HCT116 (cell line): ENCODE measurements at regions not wholly inside any gene's neighbourhood (a gene's known extent, or its start where the extent isn't known, plus 50 kb on each side); places are given as distances from the start of the nearest gene placed in this dataset.

ENCODE experiments used
- ATAC-seq: fragments of 200-7000 bp; cut with Tn5 transposase; 2 replicates; pipeline ENCODE4 v1.9.1; 2020; ENCODE audit warnings: mild to moderate bottlenecking, moderate library complexity
- BruUV-seq: library from RNA; stranded (reverse); fragments of 400-500 nt; replicated peaks from 2 replicates; lab custom pipeline; 2021; lab: Mats Ljungman, UMichigan
- CTCF ChIA-PET: fragments of 300-600 bp; sonication (Branson Sonifier 250); formaldehyde crosslinking; loops from one replicate; lab custom pipeline; 2021; ENCODE audit warnings: antibody characterized with exemption; lab: Charles Lee
- POLR2A ChIA-PET: fragments of 300-600, 350-600 bp; sonication (Branson Sonifier 250); formaldehyde crosslinking; loops from one replicate; lab custom pipeline; 2021; ENCODE audit warnings: antibody characterized with exemption; lab: Charles Lee
- RAD21 ChIA-PET, 2 experiments: fragments of 300-600 bp; sonication (Branson Sonifier 250); formaldehyde crosslinking; loops; one replicate each; lab custom pipeline; 2023; ENCODE audit warnings: low total read pairs in 2 of 2; ENCODE audit not compliant: uncharacterized antibody in 2 of 2, unreplicated experiment in 2 of 2, low non-redundant PET in 1 of 2; lab: Charles Lee
- DNase-seq: peaks from one replicate; pipeline ENCODE4 v3.0.0-alpha.2; 2010; ENCODE audit warnings: low read depth, low spot score
- H2AFZ ChIP-seq: fragments of 200-600 bp; shearing (Covaris generic), sonication (generic); 2 replicates; pipeline ENCODE4 v1.6.1; 2017; ENCODE audit warnings: low read depth, mixed run types, mixed read lengths, antibody characterized with exemption, low read length; ENCODE audit not compliant: poor library complexity, severe bottlenecking
- H3K27ac ChIP-seq: 2 replicates; pipeline ENCODE4 v1.5.1; 2012; ENCODE audit warnings: low read depth, low read length
- H3K27me3 ChIP-seq: fragments of 200-600 bp; sonication (generic); 2 replicates; pipeline ENCODE4 v1.6.1; 2016; ENCODE audit warnings: mixed run types, low read length, mixed read lengths; ENCODE audit not compliant: insufficient read depth
- H3K36me3 ChIP-seq, 2 experiments: fragments of 200-500 bp in 1 of 2; fragments of 200-600 bp in 1 of 2; sonication (Bioruptor generic) in 1 of 2; sonication (generic) in 1 of 2; 2 replicates each; pipeline versions ENCODE4 v1.5.1 to v1.6.1; 2014 to 2016; ENCODE audit warnings: low read length in 2 of 2, inconsistent platforms in 1 of 2, mixed read lengths in 1 of 2, mixed run types in 1 of 2; ENCODE audit not compliant: insufficient read depth in 2 of 2, control insufficient read depth in 1 of 2
- H3K4me1 ChIP-seq, 2 experiments: fragments of 200-600 bp in 1 of 2; sonication (generic) in 1 of 2; 2 replicates each; pipeline versions ENCODE4 v1.5.1 to v1.6.1; 2012 to 2017; ENCODE audit warnings: low read length in 2 of 2, inconsistent platforms in 1 of 2, mild to moderate bottlenecking in 1 of 2, mixed read lengths in 1 of 2, mixed run types in 1 of 2, moderate library complexity in 1 of 2; ENCODE audit not compliant: insufficient read depth in 2 of 2, control insufficient read depth in 1 of 2
- H3K4me2 ChIP-seq: fragments of 200-600 bp; sonication (generic); 2 replicates; pipeline ENCODE4 v1.6.1; 2017; ENCODE audit warnings: mixed run types, low read length, mixed read lengths
- H3K4me3 ChIP-seq, 2 experiments: fragments of 200-600 bp in 1 of 2; sonication (generic) in 1 of 2; replicated peaks in 1 of 2; 2 replicates each; pipeline ENCODE4 v1.5.1; 2011 to 2016; ENCODE audit warnings: low read length in 2 of 2, control low read depth in 1 of 2, low read depth in 1 of 2, mild to moderate bottlenecking in 1 of 2, mixed read lengths in 1 of 2, mixed run types in 1 of 2
- H3K79me2 ChIP-seq: fragments of 200-600 bp; sonication (generic); 2 replicates; pipeline ENCODE4 v1.6.1; 2017; ENCODE audit warnings: mild to moderate bottlenecking, mixed run types, low read length, moderate library complexity, mixed read lengths; ENCODE audit not compliant: insufficient read depth
- H3K9ac ChIP-seq: fragments of 200-600 bp; sonication (generic); 2 replicates; pipeline ENCODE4 v1.6.1; 2016; ENCODE audit warnings: low read length, mixed read lengths
- H3K9me2 ChIP-seq: fragments of 200-600 bp; sonication (generic), shearing (Covaris generic); 2 replicates; pipeline ENCODE4 v1.6.1; 2017; ENCODE audit warnings: mixed run types, mild to moderate bottlenecking, moderate library complexity; ENCODE audit not compliant: insufficient read depth
- H3K9me3 ChIP-seq, 2 experiments: fragments of 200-500 bp in 1 of 2; fragments of 200-600 bp in 1 of 2; sonication (Bioruptor generic) in 1 of 2; sonication (generic) in 1 of 2; 2 replicates each; pipeline ENCODE4 v1.6.1; 2014 to 2017; ENCODE audit warnings: low read length in 2 of 2, mixed read lengths in 2 of 2, inconsistent platforms in 1 of 2, low read depth in 1 of 2, mild to moderate bottlenecking in 1 of 2, mixed run types in 1 of 2, moderate library complexity in 1 of 2; ENCODE audit not compliant: control insufficient read depth in 1 of 2, insufficient read depth in 1 of 2
- H4K20me1 ChIP-seq: fragments of 200-600 bp; sonication (generic), shearing (Covaris generic); 2 replicates; pipeline ENCODE4 v1.6.1; 2017; ENCODE audit warnings: mixed run types, mild to moderate bottlenecking, moderate library complexity; ENCODE audit not compliant: insufficient read depth
- CBX3 ChIP-seq: IDR thresholded peaks from 2 replicates; pipeline ENCODE4 v1.6.1; 2012; ENCODE audit warnings: low read depth
- CEBPB ChIP-seq: IDR thresholded peaks from 2 replicates; pipeline ENCODE4 v1.6.1; 2012; ENCODE audit warnings: low read depth
- EZH2 ChIP-seq: fragments of 200-600 bp; sonication (generic); IDR thresholded peaks from 2 replicates; pipeline ENCODE4 v1.6.1; 2017; ENCODE audit warnings: antibody characterized with exemption, mixed run types
- SP1 ChIP-seq: IDR thresholded peaks from 2 replicates; pipeline ENCODE4 v1.6.1; 2012; ENCODE audit warnings: low read depth
- TCF7L2 ChIP-seq: IDR thresholded peaks from 2 replicates; pipeline ENCODE4 v1.7.0; 2011; ENCODE audit warnings: borderline replicate concordance, inconsistent platforms; ENCODE audit not compliant: insufficient read depth, insufficient read length; ENCODE audit errors: extremely low read depth
- YY1 ChIP-seq: IDR thresholded peaks from 2 replicates; pipeline ENCODE4 v1.6.1; 2011; ENCODE audit warnings: low read length, low read depth, moderate library complexity, mild to moderate bottlenecking; ENCODE audit not compliant: insufficient replicate concordance; ENCODE audit errors: extremely low read depth
- ZBTB33 ChIP-seq: IDR thresholded peaks from 2 replicates; pipeline ENCODE4 v1.6.1; 2011; ENCODE audit warnings: mild to moderate bottlenecking, low read length, moderate library complexity; ENCODE audit not compliant: insufficient replicate concordance; ENCODE audit errors: extremely low read depth
- ZFX ChIP-seq: fragments of 450-650 bp; IDR thresholded peaks from 2 replicates; pipeline ENCODE4 v1.6.1; 2017
- intact Hi-C: fragments of 100-400 bp; cut with micrococcal nuclease; formaldehyde crosslinking; loops from 2 replicates; pipeline ENCODE4 v1.10.0; 2022

- H3K9me3 ChIP-seq = peaks cover 3 to 22% of the 10 kb centered on the region in 2 experiments; a peak in 3 of 4 replicates
- no peaks in the 10 kb centered on the region for H3K79me2 ChIP-seq
- no peaks in the 10 kb centered on the region for H3K27me3 ChIP-seq
- no peak overlapping the region for H3K4me3 ChIP-seq
- H3K27ac ChIP-seq = no peak overlapping the region
- BruUV-seq = no TSS peak
- intact Hi-C loops = no loop called here
- CTCF ChIA-PET = no interaction called here
- no peaks in the 10 kb centered on the region for H3K9me2 ChIP-seq
- RAD21 ChIA-PET = no interaction called here
- H3K9ac ChIP-seq = no peak overlapping the region
- POLR2A ChIA-PET = no interaction called here
- H3K4me2 ChIP-seq = no peak overlapping the region
- no peaks in the 10 kb centered on the region for H3K36me3 ChIP-seq
- TF ChIP-seq CEBPB (no peak), EZH2 (no peak)
- TF ChIP-seq, all 23 proteins: peak for 0
- Histone ChIP-seq H3K4me1 (no peaks in the 10 kb centered on the region), H4K20me1 (no peaks in the 10 kb centered on the region), H2AFZ (no peak overlapping the region)
- ATAC-seq (no peak), DNase-seq (no peak)
Measured at GRCh38 chr4:23162275-23162674, 469.5 kb downstream of the GBA3 start.

- intact Hi-C loops = no loop called here
- no peak for ATAC-seq
- no peak overlapping the region for H3K4me3 ChIP-seq
- no peak overlapping the region for H3K9ac ChIP-seq
- ChIA-PET RAD21 (no interaction called here), POLR2A (no interaction called here), CTCF (no interaction called here)
- no peaks in the 10 kb centered on the region for H4K20me1 ChIP-seq
- no peaks in the 10 kb centered on the region for H3K9me2 ChIP-seq
- no peaks in the 10 kb centered on the region for H3K36me3 ChIP-seq
- no peaks in the 10 kb centered on the region for H3K4me1 ChIP-seq
- no peaks in the 10 kb centered on the region for H3K79me2 ChIP-seq
- no peak overlapping the region for H3K4me2 ChIP-seq
- no peak for TF ChIP-seq ZBTB33
- TF ChIP-seq YY1 = no peak
- no peak for TF ChIP-seq TCF7L2
- TF ChIP-seq CBX3 = no peak
- no peak for TF ChIP-seq ZFX
- no peak for TF ChIP-seq SP1
- H2AFZ ChIP-seq = no peak overlapping the region
- DNase-seq = no peak
- H3K27me3 ChIP-seq = no peaks in the 10 kb centered on the region
- peaks cover 3 to 20% of the 10 kb centered on the region in 2 experiments; a peak in 2 of 4 replicates for H3K9me3 ChIP-seq
- no peak overlapping the region for H3K27ac ChIP-seq
- BruUV-seq = no TSS peak
Measured at GRCh38 chr4:23161787-23162186, 469.1 kb downstream of the GBA3 start.
